HG02938 (cell line): ENCODE measurements at regions not wholly inside any gene's neighbourhood (a gene's known extent, or its start where the extent isn't known, plus 50 kb on each side); places are given as distances from the start of the nearest gene placed in this dataset.

Experiments used
- ATAC-seq: cut with Tn5 transposase; IDR thresholded peaks from one replicate; pipeline ENCODE4 v1.9.1; 2021; ENCODE audit warnings: mild to moderate bottlenecking, moderate library complexity; ENCODE audit not compliant: unreplicated experiment

GRCh38 chr6:53974941-53975340 lies 136.3 kb upstream of the MLIP start:
- ATAC-seq = no peak

GRCh38 chr6:53975941-53976615 lies 135.2 kb upstream of the MLIP start:
- no peak for ATAC-seq

- ATAC-seq = no peak
Measured at GRCh38 chr6:53977551-53977950, 133.7 kb upstream of the MLIP start.

- no peak for ATAC-seq
Measured at GRCh38 chr6:53979468-53980067, 131.7 kb upstream of the MLIP start.

- ATAC-seq = no peak
Measured at GRCh38 chr6:53982366-53983050, 128.7 kb upstream of the MLIP start.

- ATAC-seq = no peak
Measured at GRCh38 chr6:53983301-53983700, 127.9 kb upstream of the MLIP start.

- no peak for ATAC-seq
Measured at GRCh38 chr6:53984163-53984562, 127.1 kb upstream of the MLIP start.

- ATAC-seq = no peak
Measured at GRCh38 chr6:53984581-53984980, 126.7 kb upstream of the MLIP start.

- ATAC-seq = no peak
Measured at GRCh38 chr6:53985366-53985765, 125.9 kb upstream of the MLIP start.

GRCh38 chr6:53986165-53986720 lies 125.0 kb upstream of the MLIP start:
- ATAC-seq = peak; percentile 68

- ATAC-seq = no peak
Measured at GRCh38 chr6:53986721-53987521, 124.3 kb upstream of the MLIP start.

GRCh38 chr6:53987522-53987888 lies 123.7 kb upstream of the MLIP start:
- ATAC-seq = no peak

GRCh38 chr6:53989504-53989903 lies 121.7 kb upstream of the MLIP start:
- no peak for ATAC-seq

GRCh38 chr6:53992522-53992921 lies 118.7 kb upstream of the MLIP start:
- ATAC-seq = no peak

GRCh38 chr6:53994201-53994600 lies 117.0 kb upstream of the MLIP start:
- ATAC-seq = no peak

- no peak for ATAC-seq
Measured at GRCh38 chr6:53995935-53996334, 115.3 kb upstream of the MLIP start.

GRCh38 chr6:53998303-53998702 lies 112.9 kb upstream of the MLIP start:
- ATAC-seq = no peak

GRCh38 chr6:53999088-53999755 lies 112.0 kb upstream of the MLIP start:
- no peak for ATAC-seq

GRCh38 chr6:54002116-54002515 lies 109.1 kb upstream of the MLIP start:
- ATAC-seq = no peak

GRCh38 chr6:54003316-54003715 lies 107.9 kb upstream of the MLIP start:
- ATAC-seq = no peak

- ATAC-seq = no peak
Measured at GRCh38 chr6:54008589-54008988, 102.7 kb upstream of the MLIP start.
